ENCODE measurements at regions not wholly inside any gene's neighbourhood (a gene's known extent, or its start where the extent isn't known, plus 50 kb on each side); places are given as distances from the start of the nearest gene placed in this dataset.
"Not testable (repeated sequence)": the region's sequence is repeated elsewhere in the genome, so short reads cannot be mapped to it uniquely, and the experiment has no call there.

DNA sequence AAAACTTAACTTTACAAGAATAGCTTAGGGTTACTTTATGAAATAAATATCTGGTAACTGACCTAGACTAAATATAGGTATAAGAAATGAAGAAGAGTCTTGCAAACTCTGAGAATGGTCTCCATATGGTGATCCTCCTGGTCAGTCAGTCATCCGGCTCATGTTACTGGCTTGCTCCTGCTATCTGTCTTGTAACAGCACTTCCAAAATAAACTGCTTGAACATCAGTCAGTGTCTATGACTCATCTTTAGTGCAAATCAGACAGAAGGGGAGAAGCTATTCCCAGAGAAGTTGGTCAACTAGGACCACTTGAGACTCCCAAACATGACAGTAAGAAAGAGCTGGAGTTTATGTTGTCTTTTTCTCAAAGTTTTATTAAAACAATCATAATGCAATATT lies 1550.9 kb downstream of the PCDH9 start:
- no peak for DNase-seq (ENCODE audit: low spot score)

- DNase-seq (ENCODE audit: low spot score): peak; percentile 8
Measured at GRCh38 chr13:65677906-65678305, 1552.2 kb downstream of the PCDH9 start.

DNA sequence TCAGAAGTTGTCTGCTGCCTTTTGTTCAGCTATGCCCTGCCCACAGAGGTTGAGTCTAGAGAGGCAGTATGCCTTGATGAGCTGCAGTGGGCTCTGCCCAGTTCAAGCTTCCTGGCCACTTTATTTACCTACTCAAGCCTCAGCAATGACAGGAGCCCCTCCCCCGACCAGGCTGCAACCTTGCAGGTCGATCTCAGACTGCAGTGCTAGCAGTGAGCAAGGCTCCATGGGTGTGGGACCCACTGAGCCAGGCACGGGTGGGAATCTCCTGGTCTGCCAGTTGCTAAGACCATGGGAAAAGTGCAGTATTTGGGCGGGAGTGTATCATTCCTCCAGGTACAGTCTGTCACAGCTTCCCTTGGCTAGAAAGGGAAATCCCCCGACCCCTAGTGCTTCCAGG lies 1554.8 kb downstream of the PCDH9 start:
- DNase-seq (ENCODE audit: low spot score): not testable (repeated sequence)

DNA sequence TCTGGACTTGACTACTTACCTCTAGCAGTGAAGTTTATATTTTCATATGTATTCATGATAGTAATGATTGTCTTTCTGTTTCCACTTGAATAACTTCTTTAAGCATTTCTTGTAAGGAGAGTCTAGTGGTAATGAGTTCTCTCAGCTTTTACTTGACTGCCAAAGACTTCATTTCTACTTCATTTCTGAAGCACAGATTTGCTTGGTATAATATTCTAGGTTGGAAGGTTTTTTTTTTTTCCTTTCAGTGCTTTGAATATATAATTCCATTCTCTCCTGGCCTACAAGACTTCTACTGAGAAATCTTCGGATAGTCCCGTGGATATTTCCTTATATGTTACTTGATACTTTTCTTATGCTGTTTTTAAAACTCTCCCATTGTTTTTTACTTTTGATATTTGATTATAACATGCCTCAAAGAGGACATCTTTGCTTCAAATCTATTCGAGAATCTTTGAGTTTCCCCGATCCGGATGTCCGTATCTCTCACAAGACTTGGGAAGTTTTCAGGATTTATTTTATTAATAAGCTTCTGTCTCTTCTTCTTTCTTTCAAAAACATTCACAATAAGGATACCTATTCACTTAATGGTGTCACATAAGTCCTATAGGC lies 1560.0 kb downstream of the PCDH9 start:
- DNase-seq (ENCODE audit: low spot score): no peak

GRCh38 chr13:65660731-65661130 lies 1569.4 kb downstream of the PCDH9 start:
- no peak for DNase-seq (ENCODE audit: low spot score)

DNA sequence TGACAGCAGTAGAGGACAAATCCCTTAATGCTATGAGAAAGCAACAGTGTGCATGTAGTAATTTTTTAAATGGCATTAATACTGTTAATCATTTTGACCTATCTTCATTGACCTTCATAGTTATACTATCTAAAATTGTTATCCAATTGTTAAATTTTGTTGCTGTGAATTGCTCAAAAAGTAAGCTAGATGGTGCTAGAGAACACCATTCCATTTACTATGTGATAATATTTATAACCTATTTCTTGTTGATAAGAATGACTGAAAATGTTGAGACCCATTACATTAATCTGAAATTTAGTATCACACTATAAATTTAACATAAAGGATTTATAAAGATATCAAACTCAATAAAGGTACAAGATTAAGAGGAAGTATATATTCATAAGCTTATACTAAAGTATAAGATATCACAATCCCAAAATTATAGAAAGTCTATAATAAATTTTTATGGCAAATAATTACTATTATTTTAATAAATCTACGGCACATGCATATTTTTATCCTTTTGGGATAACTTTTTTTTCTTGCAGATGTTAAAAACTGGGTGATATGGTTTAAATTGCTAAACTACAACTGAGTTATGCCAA lies 1573.3 kb downstream of the PCDH9 start:
- DNase-seq (ENCODE audit: low spot score): peak; percentile 19

DNA sequence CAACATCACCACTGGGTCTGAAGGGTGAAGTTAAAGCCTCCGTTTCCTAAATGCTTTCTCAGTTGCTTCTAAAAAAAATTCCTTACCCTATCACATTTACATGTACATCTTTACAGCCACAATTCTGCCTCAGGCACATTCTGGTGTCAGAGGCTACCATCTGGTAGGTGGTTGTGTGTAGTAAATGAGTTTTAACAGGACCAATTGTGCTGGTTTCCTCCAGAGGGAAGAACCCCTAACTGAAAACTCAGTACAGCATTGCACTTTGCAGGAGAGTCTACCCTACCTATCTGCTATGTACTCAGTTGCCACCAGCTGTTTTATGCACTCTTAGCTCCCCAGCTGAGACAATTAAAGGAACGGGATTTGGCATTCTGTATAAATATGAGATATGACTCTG lies 1576.5 kb downstream of the PCDH9 start:
- DNase-seq (ENCODE audit: low spot score): no peak

DNA sequence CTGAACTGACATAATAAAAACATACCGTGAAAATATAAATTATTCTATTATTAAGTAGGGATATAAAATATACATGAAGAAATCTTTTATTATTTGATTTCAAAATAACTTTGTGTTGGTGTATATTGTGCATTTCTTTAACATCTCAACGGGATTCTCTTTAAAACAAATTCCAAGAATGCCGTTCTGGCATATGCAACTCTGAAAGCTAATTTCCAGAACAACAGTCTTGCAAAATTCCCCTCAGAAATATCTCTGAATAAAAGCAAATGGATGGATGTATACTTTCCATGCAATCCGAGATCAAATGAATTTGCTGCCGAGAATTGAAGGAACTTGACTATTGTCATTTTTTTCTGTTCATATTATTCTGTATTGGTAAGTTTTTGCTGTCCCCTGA lies 1579.8 kb downstream of the PCDH9 start:
- no peak for DNase-seq (ENCODE audit: low spot score)

DNA sequence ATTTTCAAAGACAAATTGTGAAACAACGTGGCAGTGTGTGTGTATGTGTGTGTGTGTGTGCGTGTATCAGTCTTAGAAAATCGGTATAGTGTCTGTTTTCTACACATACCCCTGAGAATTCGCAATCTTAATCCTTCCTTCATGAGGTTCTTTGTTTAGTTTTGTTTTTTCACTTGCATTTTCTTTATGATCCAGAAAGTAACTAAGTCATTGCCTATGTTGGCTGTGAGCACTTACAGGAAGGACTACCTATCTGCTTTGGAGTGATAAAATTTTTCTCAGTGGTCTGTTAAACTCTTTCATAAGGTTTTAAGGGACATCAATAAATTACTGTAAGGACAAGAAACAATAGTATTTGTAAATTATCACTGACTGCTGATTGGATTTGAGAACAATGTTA lies 1587.1 kb downstream of the PCDH9 start:
- DNase-seq (ENCODE audit: low spot score): no peak

DNA sequence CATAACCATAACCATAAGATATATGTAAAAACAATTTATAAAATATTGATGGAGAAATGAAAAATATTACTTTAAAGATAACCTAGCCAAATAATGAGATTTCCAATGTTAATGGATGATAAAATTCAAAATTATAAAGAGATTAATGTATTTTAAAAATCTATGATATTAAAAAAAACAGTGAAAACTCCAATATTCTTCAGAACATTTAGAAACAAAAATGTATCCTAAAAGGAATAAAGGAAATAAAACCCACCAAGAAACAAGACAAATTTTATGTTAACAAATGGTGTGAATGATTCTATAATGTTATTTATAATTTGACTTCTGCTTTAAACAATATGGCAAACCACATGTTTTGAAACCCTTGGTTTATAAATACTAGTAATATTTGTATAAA lies 1587.8 kb downstream of the PCDH9 start:
- no peak for DNase-seq (ENCODE audit: low spot score)

GRCh38 chr13:65638572-65639168 lies 1591.5 kb downstream of the PCDH9 start:
- peak; percentile 14 for DNase-seq (ENCODE audit: low spot score)

- DNase-seq (ENCODE audit: low spot score): no peak
Measured at GRCh38 chr13:65633806-65634205, 1596.3 kb downstream of the PCDH9 start.

DNA sequence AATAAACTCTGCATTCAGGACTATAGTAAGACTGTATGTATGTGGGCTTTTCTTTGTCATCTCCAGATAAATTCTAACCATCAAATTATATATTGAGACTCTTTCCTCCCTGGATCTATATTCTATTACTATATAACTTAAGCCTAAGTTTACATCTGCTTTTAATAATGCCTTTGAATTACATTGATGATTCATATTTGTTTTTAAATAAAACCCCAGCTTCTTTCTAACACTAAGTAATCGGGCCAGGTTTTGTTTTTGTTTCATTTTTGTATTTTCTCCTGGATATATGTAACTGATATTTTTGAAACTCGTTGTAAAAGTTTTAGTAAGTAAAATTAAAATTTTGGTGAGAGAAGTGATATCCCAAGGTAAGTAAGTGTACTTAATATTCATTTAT lies 1599.1 kb downstream of the PCDH9 start:
- DNase-seq (ENCODE audit: low spot score): no peak

DNA sequence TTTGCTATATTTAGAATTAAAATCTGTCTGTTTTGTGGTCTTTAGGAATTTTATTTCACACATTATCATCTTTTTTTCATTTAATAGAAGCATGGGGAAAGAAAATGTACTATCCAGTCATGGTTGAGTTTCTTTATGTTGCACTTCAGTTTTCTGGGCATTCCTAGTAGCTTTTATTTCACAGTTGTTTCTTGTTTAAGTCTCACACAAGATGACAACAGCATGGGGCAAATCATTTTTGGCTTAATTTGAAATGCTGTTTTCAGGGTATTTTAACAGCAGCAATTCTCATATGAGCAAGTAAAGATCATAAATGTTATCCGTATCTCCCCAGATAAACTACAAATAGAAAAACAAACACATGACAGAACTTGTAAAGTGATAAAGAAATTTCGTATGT lies 1600.2 kb downstream of the PCDH9 start:
- DNase-seq (ENCODE audit: low spot score): no peak

- no peak for DNase-seq (ENCODE audit: low spot score)
Measured at GRCh38 chr13:65623148-65623547, 1607.0 kb downstream of the PCDH9 start.

GRCh38 chr13:65615506-65615905 lies 1614.6 kb downstream of the PCDH9 start:
- DNase-seq (ENCODE audit: low spot score): no peak

GRCh38 chr13:65613004-65613403 lies 1617.1 kb downstream of the PCDH9 start:
- peak; percentile 1 for DNase-seq (ENCODE audit: low spot score)

DNA sequence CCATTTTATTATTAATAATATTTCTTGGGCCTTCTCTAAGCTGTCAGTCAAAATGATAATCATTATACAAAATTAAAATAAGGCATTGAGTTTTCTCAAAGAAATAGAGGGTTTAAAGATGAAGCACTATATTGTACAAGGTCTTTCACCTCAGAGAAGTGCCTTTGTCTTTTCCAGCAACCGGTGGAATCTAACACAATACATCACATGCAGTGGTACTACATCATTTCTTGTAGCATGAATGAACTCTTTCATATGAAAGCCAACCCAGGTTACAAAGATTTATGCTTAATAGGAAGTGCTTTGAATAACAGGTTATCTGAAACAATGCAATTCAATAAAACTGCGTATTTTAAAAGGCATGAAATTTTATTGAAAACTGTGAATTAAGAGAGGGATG lies 1620.8 kb downstream of the PCDH9 start:
- DNase-seq (ENCODE audit: low spot score): no peak

GRCh38 chr13:65606622-65607021 lies 1623.5 kb downstream of the PCDH9 start:
- no peak for DNase-seq (ENCODE audit: low spot score)

DNA sequence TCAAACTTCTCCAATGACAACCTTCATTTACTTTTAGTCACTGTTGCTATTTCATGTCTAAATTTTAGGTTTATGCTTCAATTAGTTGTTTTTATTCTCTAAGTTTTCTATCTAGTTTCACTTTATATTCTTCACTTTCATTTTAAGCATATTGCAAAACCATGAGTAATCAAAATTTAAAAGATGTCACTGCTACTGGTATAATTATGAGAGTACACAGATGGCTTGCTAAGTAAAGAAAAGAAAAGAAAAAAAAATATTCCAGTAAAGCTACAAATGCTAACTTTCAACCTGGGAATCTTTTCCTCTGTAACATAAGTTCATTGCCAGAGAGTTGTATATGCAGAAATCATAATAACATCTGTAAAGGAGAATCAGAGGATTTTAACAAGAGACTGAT lies 1624.7 kb downstream of the PCDH9 start:
- no peak for DNase-seq (ENCODE audit: low spot score)

DNA sequence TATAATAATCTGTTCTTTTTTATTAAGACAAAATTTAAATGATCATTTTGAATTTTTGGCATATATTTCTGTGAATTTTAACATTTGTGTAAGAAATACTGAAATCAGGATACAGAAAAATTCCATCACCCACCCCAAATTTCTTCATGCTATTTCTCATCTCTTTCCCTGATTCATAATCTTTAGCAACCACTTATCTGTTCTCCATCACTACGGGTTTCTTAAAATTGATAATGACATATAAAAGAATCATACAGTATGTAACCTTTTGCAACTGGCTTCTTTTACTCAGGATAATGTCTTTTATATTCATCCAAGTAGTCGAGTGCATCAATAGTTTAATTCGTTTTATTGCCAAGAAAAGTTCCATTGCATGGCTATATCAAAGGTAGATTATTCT lies 1627.0 kb downstream of the PCDH9 start:
- no peak for DNase-seq (ENCODE audit: low spot score)

- DNase-seq (ENCODE audit: low spot score): no peak
Measured at GRCh38 chr13:65601855-65602254, 1628.3 kb downstream of the PCDH9 start.

DNA sequence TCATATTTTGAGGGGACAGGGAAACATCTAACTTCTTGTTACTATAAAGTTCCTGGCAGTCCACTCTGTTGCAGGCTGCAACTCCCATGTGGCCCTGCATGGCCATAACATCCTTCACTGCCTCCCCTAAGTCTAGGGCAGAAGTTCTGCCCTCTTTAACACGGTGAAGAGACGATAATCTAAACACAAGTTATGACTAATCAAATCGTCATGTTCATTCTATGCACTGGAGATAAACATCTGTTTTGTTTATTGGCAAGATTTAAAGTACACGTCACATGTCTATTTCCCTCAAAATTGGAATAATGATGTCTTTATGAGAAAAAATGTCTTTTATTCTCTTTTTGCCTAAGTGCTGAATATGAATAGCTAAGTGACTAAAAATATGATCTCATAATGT lies 1629.4 kb downstream of the PCDH9 start:
- DNase-seq (ENCODE audit: low spot score): no peak

Data from SW480 (cell line).